Stimulated activated CD8-positive, alpha-beta memory T cell treated with anti-CD3 and anti-CD28 coated beads, Interleukin-7, amount 100 ng/mL, for 48 hours (primary cell): ENCODE measurements at regions not wholly inside any gene's neighbourhood (a gene's known extent, or its start where the extent isn't known, plus 50 kb on each side); places are given as distances from the start of the nearest gene placed in this dataset.

Source experiments
- DNase-seq, 2 donors: peaks; one replicate each; pipeline ENCODE4 v3.0.0-alpha.2; 2020; ENCODE audit warnings: low read depth in 1 of 2; ENCODE audit errors: extremely low read depth in 1 of 2

DNA sequence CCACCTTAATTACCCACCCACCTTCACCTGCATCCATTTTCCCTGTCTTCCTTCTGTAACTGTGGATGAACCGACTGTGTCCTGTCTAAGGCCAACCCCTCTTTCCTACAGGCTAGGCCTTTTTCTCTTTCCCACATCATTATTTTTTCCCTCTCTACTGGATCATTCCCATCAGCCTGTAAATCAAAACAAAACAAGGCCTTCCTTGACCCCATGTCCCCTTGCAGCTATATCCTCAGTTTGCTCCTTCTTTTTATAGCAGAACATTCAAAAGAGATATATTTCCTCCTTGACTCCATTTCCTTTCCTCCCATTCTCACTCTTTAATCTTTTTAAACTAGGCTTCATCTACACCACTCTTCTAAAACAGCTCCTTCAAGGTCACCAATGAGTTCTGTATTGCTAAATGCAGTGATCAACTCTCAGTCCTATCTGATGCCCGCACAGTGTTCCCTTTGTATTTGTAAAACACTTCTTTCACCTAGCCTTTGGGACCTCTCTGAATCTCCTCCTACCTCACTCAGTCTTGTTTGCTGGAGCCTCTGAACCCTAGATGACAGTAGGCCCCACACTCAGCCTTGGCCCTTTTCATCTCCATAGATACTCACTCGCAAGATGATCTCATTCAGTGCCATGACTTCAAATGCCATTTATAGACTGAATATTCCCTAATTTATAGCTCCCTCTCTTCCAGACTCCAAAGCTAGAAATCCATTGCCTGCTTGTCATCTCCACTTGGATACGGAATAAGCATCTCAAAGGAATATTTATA lies 55.7 kb downstream of the CXCR4 start:
- DNase-seq, result no peak

DNA sequence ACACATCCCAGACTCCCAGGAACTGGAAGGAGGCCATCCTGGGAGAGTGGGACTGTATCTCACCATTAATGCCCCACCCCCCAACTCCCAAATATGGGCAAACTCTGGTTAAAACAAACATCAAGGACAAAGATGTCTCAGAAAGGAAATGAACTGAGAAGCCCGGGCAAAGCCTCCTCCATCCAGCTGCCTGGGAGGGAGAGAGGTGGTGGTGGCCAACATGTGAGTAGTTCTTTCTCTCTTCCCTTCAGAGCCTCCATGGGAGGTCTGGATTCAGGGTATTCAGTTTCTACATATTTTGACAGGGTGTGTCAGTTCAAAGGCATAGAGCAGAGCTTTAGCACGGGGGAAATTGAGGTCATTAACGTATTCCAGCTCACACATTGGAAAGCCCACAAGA lies 57.5 kb downstream of the CXCR4 start:
- no peak for DNase-seq

DNA sequence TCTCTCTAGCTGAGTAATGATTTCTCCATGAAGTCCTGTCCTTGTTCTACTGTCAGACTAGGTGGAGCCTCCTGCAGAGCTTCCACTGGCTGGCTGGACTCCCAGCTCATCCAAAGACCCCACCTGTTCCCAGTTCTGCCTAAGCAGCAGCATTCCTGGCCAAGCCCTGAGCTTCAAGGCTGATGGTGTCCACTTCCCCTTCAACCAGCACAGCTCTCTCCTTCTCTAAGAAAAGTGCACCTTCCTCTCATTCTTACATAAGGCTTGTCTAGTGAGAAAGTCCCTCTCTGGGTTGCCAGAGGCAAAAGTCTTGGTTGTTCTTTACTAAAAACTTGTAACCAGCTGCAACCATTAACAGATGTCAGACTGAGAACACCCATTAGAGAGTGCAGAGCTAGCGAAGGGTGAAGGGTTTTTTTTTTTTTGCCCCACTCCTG lies 58.9 kb downstream of the CXCR4 start:
- DNase-seq, result no peak

DNA sequence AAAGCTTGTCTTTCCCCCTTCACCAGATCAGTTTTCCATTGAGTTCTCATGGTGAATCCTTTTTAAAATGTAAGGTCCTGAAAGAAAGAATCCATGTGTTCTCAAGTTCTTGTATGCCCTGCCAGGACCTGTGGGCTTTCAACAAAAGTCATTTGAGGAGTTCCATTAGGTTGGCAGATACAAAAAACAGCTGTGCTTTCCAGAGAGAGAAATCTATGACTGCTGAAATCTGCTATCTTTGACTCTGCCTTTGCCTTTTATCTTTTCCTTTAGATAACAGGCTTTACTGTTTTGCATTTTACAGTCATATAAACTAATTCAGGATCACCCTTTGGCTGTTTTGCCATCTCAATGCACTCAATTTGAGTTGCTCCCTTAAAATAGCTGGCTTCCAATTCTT lies 59.7 kb downstream of the CXCR4 start:
- DNase-seq, result no peak

DNA sequence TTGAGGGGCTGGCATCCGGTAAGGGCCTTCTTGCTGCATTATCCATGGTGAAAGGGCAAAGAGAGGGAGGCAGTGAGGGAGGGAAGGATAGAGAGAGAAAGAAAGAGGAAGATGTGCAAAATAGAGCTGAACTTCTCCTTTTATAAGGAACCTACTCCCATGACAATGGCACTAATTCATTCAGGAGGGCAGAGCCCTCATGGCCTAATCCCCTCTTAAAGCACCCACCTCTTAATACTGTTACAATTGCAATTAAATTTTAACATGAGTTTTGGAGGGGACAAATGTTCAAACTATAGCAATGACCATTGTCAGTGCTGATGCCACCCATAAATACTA lies 60.2 kb downstream of the CXCR4 start:
- no peak for DNase-seq

DNA sequence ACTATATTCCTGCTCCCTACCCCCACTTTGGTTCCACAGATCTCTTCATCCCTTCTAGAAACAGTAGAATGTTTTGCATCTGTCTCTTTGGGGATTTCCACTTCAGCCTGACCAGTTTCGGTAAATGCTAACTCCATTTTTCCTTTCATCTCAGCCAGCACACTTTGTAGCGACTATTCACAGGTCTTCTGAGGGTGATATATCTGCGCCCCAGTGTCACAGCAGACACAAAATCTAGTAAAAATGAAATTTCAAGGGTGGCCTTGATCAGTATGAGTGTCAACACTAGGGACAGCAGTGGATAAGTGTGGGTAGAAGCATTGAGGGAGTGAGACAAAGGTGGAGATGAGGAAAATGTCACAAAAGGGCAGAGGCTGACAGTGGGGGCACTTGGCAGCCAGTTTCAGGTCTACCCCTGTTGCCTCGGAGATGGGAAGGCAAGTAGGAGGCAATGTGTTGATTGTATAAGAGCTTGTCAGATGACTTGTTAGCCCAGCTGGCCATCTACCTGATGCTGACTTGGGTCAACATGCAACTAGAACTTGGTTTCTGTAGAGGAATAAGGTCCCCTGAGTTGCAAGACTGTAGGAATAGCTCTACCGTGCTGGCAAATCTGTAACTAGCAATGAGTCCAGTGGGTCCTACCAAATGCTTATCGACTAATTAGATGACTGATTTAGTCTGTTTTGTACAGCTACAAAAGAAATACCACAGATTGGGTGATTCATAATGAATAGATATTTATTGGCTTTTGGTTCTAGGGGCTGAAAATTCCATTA lies 60.7 kb downstream of the CXCR4 start:
- peak; percentile 36 to 42 for DNase-seq

DNA sequence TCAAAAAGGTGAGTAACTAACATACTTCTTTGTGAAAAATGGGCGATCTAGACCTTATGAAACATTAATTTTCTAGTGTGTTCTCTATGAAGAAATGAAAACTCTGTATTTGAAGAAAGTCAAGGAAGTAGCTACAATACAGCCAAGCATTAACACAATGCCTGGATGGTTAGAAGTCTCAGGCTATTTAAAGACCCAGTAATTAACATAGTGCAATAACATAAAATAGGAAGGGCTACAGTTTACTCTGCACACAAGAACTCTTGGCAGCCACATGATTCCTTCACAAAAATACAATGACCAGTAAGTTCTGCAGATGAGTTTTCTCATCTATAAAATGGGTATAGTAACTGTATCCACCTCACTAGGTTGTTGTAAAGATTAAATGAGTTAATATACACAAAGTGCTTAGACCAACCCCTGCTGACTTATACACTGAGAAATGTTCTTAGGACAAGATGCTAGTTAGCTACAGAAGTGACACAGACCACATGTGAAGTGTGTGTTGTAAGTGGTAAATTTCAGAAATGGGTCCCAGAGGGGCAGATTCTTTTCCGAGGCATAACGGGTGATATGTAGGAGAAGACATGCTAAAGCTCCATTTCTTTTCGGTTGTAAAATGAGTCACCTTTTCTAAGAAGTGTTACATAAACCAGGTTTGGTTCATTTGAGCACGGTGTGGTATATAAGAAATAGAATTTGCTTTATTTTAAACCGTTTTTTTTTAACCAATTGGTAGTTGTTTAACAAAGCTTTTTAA lies 61.8 kb downstream of the CXCR4 start:
- no peak for DNase-seq

DNA sequence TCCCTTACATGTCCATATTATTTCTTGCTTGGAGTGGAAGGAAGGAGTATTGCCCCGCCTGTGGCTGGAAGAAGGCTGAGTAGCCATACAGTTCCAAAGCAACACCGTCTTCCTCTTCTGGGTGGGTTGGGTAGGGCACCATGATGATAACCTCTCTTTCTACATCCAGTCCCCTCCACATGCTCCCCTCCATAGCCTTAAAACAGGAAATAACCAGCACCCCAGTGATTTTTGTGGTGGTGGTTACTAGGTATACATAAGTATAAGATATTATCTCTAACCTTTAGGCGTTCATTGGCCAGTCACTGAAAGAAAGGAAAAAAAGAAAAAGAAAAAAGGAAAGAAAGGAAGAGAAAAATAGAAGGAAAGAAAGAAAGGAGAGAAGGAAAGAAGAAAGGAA lies 63.1 kb downstream of the CXCR4 start:
- DNase-seq, result no peak

DNA sequence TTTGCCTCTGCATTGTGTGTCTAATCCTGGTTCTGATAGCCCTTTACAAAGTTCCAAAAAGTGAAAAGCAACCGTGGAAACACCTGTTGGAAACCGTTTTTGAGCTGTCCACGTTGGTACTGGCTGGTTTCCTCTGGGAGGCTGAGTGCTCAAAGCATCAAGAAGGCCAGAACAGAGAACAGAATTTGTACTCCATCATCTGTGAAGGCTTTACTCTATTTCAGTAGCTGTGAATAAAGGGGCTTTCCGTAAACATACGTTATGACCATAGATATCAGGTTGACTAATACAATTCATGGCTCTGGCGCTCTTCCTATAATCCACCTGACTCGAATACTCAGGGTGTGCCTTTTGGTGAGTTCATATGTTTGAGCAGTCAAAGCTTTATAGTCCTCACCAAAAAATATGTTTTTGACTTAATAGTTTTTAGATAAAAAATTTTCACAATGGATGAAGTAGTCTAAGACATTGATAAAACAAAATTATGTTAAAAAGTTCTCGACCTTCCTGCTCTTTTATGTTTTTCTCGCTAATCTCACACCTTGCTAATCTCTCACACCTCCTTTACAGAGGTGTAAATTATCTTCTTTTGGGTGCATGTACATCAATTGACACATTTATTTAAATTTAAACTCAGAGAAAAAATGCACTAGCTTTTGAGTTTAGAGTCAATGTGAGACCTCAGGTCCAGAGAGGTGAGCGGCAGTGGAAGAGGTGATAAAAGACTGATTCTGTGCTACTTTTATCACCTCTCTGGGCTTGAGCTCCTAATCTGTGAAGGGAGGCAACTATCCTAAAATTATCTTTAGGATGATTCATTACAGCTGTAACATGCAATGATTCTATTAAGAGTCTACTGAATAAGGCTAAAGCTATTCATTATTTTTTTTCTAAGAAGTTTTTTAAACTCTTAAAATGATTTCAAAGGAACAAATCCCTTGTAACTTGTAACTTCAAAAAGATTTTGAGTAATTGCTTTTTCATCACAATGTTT lies 65.3 kb downstream of the CXCR4 start:
- no peak for DNase-seq

DNA sequence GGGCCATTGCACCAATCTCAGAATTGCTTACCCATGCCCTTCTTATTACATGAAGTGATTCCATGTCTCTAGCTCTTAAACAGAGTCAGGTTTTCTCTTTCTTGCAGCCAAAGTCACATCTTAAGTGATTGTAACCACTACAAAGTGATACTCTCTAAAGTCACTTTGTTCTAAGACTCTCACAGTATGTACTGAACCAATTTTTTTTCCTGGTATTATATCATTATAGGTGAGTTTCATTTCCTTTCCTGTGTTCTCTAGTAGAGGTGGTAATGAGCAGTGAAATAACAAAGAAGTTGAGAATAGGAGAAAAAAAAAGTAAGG lies 66.3 kb upstream of the DARS1 start:
- DNase-seq, result no peak

DNA sequence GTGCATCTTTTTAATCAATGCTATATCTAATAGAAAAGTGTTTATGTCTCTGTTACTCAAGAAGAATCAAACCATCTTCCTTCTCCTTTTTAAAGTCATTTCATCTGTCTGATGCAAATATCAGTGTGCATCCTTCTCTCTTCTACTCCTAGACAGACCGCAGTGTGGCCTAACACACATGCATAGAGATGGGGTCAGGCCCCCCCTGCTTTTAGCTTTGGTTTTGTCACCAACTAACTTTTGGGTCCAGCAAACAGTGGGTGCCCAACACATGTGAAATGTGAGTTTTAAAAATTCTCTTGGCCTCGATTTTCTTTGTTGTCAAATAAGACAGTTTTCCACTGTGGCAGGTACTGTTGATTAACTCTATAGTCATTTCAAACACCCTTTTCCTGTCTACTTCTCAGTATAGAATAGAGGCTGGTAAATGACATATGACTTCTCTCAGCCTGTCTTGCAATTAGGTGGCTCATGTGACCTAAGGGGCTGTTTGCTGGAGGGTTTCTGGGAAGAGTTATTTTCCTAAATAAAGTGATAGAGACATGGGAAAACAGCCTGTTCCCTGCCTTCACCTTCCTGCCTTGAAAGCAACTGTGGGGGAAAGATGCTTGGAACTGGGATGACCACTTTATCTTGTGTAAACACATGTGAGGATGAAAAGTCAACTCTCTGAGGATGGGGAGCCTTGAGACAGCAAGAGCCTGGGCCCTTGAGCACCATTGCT lies 65.7 kb upstream of the DARS1 start:
- no peak for DNase-seq

DNA sequence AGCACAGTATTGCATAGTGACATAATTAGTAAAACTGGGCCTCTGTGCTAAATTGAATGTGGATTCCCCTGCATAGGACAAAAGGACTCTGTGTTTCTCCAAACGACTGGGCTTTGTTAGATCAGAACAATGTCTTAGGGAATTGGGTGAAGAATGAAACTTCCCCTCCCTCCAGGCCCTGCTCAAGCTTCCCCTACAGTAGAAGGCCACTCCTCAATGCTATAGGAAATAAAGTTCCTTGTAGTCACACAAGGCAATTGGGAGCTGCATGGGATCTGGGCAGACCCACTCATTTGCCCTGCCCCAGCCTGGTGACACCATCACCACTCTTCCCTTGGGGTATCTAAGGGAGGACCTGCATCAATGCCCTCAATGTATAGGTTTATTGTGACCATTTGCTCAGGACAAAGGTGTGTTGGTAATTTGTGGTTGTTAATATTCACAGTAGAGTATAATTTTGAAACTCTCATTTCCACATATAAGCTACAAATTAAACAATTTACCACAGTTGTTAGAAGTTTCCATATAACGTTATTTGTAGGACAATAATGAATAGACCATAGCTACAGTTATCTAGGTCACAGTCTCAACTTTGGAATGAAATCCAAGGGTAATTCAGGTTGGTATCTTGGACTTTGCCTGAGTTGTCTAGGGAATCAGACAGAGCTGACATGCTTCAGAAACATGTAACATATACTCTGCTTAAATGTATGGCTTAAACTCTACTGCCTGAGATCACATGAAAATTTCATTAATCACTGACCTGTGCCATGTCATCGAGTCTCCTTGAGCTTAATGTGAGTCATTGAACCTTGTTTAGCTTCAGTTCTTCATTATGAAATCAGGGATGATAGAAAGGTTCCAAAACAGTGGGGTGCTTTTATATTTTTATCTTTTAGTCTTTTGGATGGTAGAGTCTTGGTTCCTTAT lies 64.8 kb upstream of the DARS1 start:
- no peak for DNase-seq

DNA sequence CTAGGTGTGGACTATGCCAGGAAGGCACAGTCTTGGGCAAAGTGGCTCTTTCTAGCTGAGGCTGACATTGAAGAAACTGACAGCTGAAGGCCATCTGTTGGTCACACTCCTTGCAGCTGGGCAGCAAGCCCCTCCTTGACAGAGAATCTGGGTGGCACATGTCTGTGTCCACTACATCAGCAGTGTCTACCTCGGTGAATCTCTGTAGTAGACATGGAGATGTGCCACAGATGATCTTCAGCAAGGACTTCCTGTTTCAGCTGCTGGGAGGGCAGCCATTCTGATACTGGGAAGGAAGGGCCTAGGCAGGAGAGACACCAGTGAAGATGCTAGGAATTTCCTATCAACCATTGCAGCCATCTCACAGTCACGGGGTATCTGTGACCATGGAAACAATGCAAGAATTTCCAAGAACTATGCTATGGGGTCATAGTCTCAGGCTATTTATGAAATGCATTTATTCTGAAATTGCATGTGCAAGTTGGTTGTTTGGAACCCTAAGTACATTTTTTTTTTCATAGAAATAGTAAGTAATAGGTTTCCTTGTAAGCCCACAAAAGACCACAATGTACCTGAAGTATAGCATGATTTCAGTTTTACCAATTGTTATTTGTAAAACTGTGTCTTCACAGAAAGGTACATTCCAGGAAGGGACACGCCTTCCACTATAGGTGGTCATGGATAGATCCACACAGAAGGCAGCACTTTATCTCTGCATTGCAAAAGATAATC lies 63.8 kb upstream of the DARS1 start:
- DNase-seq, result no peak

DNA sequence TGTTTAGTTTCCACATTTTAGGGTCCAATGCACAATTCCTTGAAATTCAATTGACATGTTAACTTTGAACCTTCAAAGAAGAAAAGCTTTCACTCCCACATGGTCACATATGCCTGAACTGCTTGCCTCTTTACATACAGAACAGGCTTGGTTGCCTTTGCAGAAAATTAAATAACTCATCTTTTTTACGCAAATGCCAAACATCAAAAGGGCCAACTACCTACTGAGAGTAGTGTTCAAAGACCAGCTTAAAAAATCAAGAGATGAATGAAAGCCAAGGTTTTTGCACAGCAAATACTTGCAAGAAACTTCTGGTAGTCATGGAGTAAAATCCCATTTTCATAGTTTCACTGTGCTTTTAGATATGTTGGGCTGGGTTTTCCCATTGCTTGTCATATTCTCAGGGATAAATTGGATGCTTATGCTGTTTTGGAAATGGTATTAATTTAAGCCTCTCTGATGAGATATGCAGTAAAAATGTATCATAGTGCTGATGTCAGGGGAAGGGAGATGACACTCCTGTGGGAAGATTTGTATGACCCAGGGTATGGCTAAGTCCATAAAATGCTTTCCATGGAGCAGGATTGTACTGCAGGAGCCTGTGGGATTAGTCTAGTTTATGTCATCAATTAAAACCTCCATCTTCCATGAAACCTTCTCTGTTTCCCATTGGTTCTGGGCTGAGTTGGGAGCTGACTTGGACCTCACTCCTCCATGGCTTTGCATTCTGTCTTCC lies 60.6 kb upstream of the DARS1 start:
- no peak for DNase-seq

DNA sequence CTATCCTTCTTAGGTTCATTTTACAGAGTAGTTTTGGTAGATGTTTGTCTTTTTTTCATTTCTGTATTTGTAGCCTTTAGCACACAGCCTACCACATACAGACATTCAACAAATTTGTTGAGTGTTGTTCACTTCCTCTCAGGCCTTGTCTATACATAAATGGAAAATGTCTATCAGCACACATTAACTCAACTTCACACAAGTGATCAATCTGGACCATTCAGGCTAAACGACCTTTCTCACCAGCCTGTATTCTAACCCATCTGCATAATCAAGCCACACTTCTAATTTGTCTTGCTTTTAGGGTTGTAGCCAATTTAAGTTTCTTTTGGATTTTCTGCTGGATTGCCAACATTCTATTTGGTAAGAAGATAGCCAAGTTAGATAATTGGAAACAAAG lies 59.9 kb upstream of the DARS1 start:
- DNase-seq, result no peak
